ENCODE measurements at regions not wholly inside any gene's neighbourhood (a gene's known extent, or its start where the extent isn't known, plus 50 kb on each side); places are given as distances from the start of the nearest gene placed in this dataset.

DNA sequence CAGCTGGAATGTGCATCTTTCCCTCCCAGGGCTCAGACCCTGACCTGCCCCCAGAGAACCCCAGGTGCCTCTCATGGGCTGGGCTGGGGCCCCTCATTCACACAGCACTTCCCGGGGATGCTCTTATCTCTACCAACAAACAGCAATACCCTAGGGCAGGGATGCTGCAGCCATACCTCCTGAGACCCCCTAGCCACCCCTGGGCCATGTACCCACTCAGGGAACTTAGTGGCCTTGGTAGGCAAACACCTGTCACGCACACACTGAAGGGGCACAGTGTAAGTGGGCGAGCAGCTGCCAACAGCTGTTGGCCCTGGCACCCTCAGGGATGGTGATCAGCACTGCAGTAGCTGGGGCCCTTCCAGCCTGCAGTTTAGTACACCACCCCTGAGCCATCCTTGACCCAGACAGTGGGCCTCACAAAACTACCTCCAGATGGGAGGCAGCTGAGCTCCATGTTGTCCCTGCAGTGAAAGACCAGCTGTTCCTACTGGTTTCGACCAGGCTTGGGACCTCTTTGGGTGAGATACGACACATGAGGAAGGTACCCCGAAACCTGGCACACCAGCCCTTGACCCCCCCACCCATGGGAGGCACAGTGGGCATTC lies 1723.6 kb downstream of the TP53TG3F start:
- TF ChIP-seq, protein P1, sequence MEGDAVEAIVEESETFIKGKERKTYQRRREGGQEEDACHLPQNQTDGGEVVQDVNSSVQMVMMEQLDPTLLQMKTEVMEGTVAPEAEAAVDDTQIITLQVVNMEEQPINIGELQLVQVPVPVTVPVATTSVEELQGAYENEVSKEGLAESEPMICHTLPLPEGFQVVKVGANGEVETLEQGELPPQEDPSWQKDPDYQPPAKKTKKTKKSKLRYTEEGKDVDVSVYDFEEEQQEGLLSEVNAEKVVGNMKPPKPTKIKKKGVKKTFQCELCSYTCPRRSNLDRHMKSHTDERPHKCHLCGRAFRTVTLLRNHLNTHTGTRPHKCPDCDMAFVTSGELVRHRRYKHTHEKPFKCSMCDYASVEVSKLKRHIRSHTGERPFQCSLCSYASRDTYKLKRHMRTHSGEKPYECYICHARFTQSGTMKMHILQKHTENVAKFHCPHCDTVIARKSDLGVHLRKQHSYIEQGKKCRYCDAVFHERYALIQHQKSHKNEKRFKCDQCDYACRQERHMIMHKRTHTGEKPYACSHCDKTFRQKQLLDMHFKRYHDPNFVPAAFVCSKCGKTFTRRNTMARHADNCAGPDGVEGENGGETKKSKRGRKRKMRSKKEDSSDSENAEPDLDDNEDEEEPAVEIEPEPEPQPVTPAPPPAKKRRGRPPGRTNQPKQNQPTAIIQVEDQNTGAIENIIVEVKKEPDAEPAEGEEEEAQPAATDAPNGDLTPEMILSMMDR (IDR thresholded peaks at IDR 0.05), result no peak
- no peak for TF ChIP-seq EZH2 (IDR thresholded peaks at IDR 0.05; ENCODE audit: borderline replicate concordance, insufficient read depth, low read depth, low read length, poor library complexity, severe bottlenecking)
- Histone ChIP-seq H3K27ac (ENCODE audit: low read length in 2 of 2) (no peak overlapping the region), H3K9ac (ENCODE audit: low read length) (no peak overlapping the region), H2AFZ (ENCODE audit: insufficient read depth, low read depth, low read length, poor library complexity, severe bottlenecking) (no peak overlapping the region), H4K20me1 (ENCODE audit: control insufficient read depth, insufficient read depth, low read length, poor library complexity, severe bottlenecking) (no peaks in the 10 kb centered on the region), H3K79me2 (ENCODE audit: control insufficient read depth, insufficient read depth, low read length) (no peaks in the 10 kb centered on the region), H3K4me1 (ENCODE audit: control insufficient read depth in 2 of 2, insufficient read depth in 2 of 2, low read length in 2 of 2) (no peaks in the 10 kb centered on the region), H3K4me3 (ENCODE audit: control extremely low read depth in 1 of 5, extremely low read depth in 1 of 5, insufficient read depth in 1 of 5, low read depth in 2 of 5, low read length in 4 of 5) (no peak overlapping the region), H3K36me3 (replicated peaks in 1 of 2; ENCODE audit: control extremely low read depth in 1 of 2, control insufficient read depth in 1 of 2, extremely low read depth in 1 of 2, insufficient read depth in 2 of 2, low read length in 1 of 2) (no peaks in the 10 kb centered on the region), H3K27me3 (replicated peaks in 1 of 4; ENCODE audit: control extremely low read depth in 1 of 4, control insufficient read depth in 3 of 4, insufficient read depth in 4 of 4, low read length in 3 of 4) (no peaks in the 10 kb centered on the region), H3K9me3 (ENCODE audit: control extremely low read depth in 1 of 3, control insufficient read depth in 2 of 3, insufficient read depth in 1 of 3, low read length in 2 of 3) (peaks cover 0 to 67% (median 0%) of the 10 kb centered on the region in 3 donors), H3K4me2 (replicated peaks; ENCODE audit: low read depth, low read length, poor library complexity, severe bottlenecking) (no peak overlapping the region)
- WGBS (ENCODE audit: insufficient coverage), result 69% methylated on average over 6 of the region's 6 CpGs
- Mint-ChIP-seq H3K4me1 (no peaks in the 10 kb centered on the region), H3K27me3 (no peaks in the 10 kb centered on the region), H3K27ac (no peak overlapping the region), H3K4me3 (no peak overlapping the region), H3K9me3 (ENCODE audit: insufficient read depth) (peaks cover 4% of the 10 kb centered on the region)
- DNase-seq (no peak), ATAC-seq (ENCODE audit: low read depth) (no peak)
- intact Hi-C loops (cut with micrococcal nuclease), result no loop called here
- CTCF ChIA-PET, result no interaction called here
- POLR2A ChIA-PET, result no interaction called here

DNA sequence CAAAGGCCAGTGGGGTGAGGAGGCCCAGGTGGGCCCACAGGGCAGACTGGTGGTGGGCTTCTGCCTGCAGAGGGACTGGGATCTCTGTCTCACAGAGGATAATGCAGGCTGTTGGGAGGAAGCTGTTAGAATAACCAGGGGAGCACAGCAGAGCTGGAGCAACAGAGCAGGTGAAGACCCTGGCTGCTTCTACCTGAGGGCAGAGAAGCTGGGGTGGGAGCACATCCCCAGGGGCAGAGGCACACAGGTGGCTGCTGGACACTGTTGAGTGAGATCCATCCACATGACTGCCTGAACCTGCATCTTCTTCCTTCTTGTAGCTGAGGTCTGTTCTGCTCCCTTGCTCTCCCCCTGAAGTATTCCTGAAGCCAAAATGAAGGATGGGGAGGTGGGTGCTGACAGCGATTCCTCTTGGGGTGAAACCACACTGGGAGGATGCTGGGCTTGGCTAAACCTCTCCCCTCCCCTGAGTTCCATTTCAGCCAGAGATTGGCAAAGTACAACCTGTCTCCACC lies 1725.0 kb downstream of the TP53TG3F start:
- Mint-ChIP-seq H3K4me3 (no peak overlapping the region), H3K27me3 (no peaks in the 10 kb centered on the region), H3K27ac (no peak overlapping the region), H3K9me3 (ENCODE audit: insufficient read depth) (peaks cover 4% of the 10 kb centered on the region), H3K4me1 (no peaks in the 10 kb centered on the region)
- no peak overlapping the region for H3K4me3 ChIP-seq (ENCODE audit: control extremely low read depth in 1 of 5, extremely low read depth in 1 of 5, insufficient read depth in 1 of 5, low read depth in 2 of 5, low read length in 4 of 5)
- POLR2A ChIA-PET, result no interaction called here
- H3K9me3 ChIP-seq (ENCODE audit: control extremely low read depth in 1 of 3, control insufficient read depth in 2 of 3, insufficient read depth in 1 of 3, low read length in 2 of 3), result peaks cover 0 to 73% (median 0%) of the 10 kb centered on the region in 3 donors
- H3K9ac ChIP-seq (ENCODE audit: low read length), result no peak overlapping the region
- WGBS (ENCODE audit: insufficient coverage), result no CpG with 5 or more reads among the region's 1 CpG
- CTCF ChIA-PET, result no interaction called here
- H3K79me2 ChIP-seq (ENCODE audit: control insufficient read depth, insufficient read depth, low read length), result no peaks in the 10 kb centered on the region
- no peak for TF ChIP-seq EZH2 (IDR thresholded peaks at IDR 0.05; ENCODE audit: borderline replicate concordance, insufficient read depth, low read depth, low read length, poor library complexity, severe bottlenecking)
- TF ChIP-seq, protein P1 (IDR thresholded peaks at IDR 0.05), result no peak
- intact Hi-C loops (cut with micrococcal nuclease), result no loop called here
- ATAC-seq (ENCODE audit: low read depth) (no peak), DNase-seq (no peak)
- H3K27me3 ChIP-seq (replicated peaks in 1 of 4; ENCODE audit: control extremely low read depth in 1 of 4, control insufficient read depth in 3 of 4, insufficient read depth in 4 of 4, low read length in 3 of 4), result no peaks in the 10 kb centered on the region
- H4K20me1 ChIP-seq (ENCODE audit: control insufficient read depth, insufficient read depth, low read length, poor library complexity, severe bottlenecking), result no peaks in the 10 kb centered on the region
- H3K36me3 ChIP-seq (replicated peaks in 1 of 2; ENCODE audit: control extremely low read depth in 1 of 2, control insufficient read depth in 1 of 2, extremely low read depth in 1 of 2, insufficient read depth in 2 of 2, low read length in 1 of 2), result no peaks in the 10 kb centered on the region
- H3K4me2 ChIP-seq (replicated peaks; ENCODE audit: low read depth, low read length, poor library complexity, severe bottlenecking), result no peak overlapping the region
- H3K4me1 ChIP-seq (ENCODE audit: control insufficient read depth in 2 of 2, insufficient read depth in 2 of 2, low read length in 2 of 2), result no peaks in the 10 kb centered on the region
- no peak overlapping the region for H2AFZ ChIP-seq (ENCODE audit: insufficient read depth, low read depth, low read length, poor library complexity, severe bottlenecking)
- H3K27ac ChIP-seq (ENCODE audit: low read length in 2 of 2), result no peak overlapping the region

Data from B cell (primary cell).